Right cardiac atrium (tissue), 5 donors: ENCODE measurements at regions not wholly inside any gene's neighbourhood (a gene's known extent, or its start where the extent isn't known, plus 50 kb on each side); places are given as distances from the start of the nearest gene placed in this dataset.

Experiments
- ATAC-seq, 2 donors: fragments of 200-7000 bp; cut with Tn5 transposase; one replicate each; pipeline versions ENCODE4 v1.8.0 to v1.9.1; 2020; ENCODE audit warnings: moderate library complexity in 2 of 2, mild to moderate bottlenecking in 1 of 2
- DNase-seq, 3 donors: peaks; one replicate each; pipeline ENCODE4 v3.0.0-alpha.2; 2020
- H3K27ac ChIP-seq: one replicate; pipeline ENCODE4 v1.5.1; 2013; ENCODE audit warnings: mild to moderate bottlenecking, low read length, control low read depth, moderate library complexity
- H3K27me3 ChIP-seq: one replicate; pipeline ENCODE4 v1.6.1; 2013; ENCODE audit not compliant: control insufficient read depth, insufficient read depth
- H3K4me1 ChIP-seq: one replicate; pipeline ENCODE4 v1.6.1; 2013; ENCODE audit warnings: low read length; ENCODE audit not compliant: control insufficient read depth, insufficient read depth
- H3K4me3 ChIP-seq: one replicate; pipeline ENCODE4 v1.5.1; 2013; ENCODE audit warnings: low read length, control low read depth
- H3K9me3 ChIP-seq: one replicate; pipeline ENCODE4 v1.6.1; 2013; ENCODE audit warnings: low read length; ENCODE audit not compliant: control insufficient read depth
- WGBS: extraction: QIAGEN DNeasy Blood & Tissue Kit; methylation state at CpG from one replicate; pipeline ENCODE4 v1.1.7; 2013; 5-methylcytosine and 5-hydroxymethylcytosine counted together
- intact Hi-C, 4 donors: fragments of 100-400 bp; cut with DNase I; formaldehyde crosslinking; loops; one replicate each; pipeline versions ENCODE4 v1.11.0 to v1.14.0; 2022 to 2023
- donor health status: healthy with polysubstance abuse.
- donor health status: DM: no; HTN: yes; CAD: no.
- donor health status: DM: no; HTN: no; CAD: no.
- donor health status: DM: no; HTN: yes; CAD: no; lungs with severe emphysema.
- donor health status: DM: yes; HTN: yes; CAD: no.

GRCh38 chr13:88932950-88933349 lies 1261.8 kb downstream of the SLITRK5 start:
- ATAC-seq (no peak), DNase-seq (no peak)
- Histone ChIP-seq H3K9me3 (no peaks in the 10 kb centered on the region), H3K27me3 (no peaks in the 10 kb centered on the region), H3K4me1 (no peaks in the 10 kb centered on the region), H3K27ac (no peak overlapping the region), H3K4me3 (no peak overlapping the region)
- intact Hi-C loops, result no loop called here
- WGBS, result 83% methylated on average over 1 of the region's 1 CpG

- no peaks in the 10 kb centered on the region for H3K27me3 ChIP-seq
- ATAC-seq, result no peak
- no peak overlapping the region for H3K4me3 ChIP-seq
- no peaks in the 10 kb centered on the region for H3K9me3 ChIP-seq
- 81% methylated on average over 3 of the region's 3 CpGs for WGBS
- intact Hi-C loops, result no loop called here
- H3K27ac ChIP-seq, result no peak overlapping the region
- DNase-seq, result no peak
- H3K4me1 ChIP-seq, result no peaks in the 10 kb centered on the region
Observed at GRCh38 chr13:88937384-88937783, 1266.2 kb downstream of the SLITRK5 start.

- H3K9me3 ChIP-seq, result no peaks in the 10 kb centered on the region
- no peaks in the 10 kb centered on the region for H3K4me1 ChIP-seq
- no peak overlapping the region for H3K4me3 ChIP-seq
- H3K27ac ChIP-seq, result no peak overlapping the region
- ATAC-seq (no peak), DNase-seq (no peak)
- WGBS, result 88% methylated on average over 4 of the region's 4 CpGs
- intact Hi-C loops, result no loop called here
- H3K27me3 ChIP-seq, result no peaks in the 10 kb centered on the region
Observed at GRCh38 chr13:88945793-88946192, 1274.6 kb downstream of the SLITRK5 start.

- H3K27me3 ChIP-seq, result no peaks in the 10 kb centered on the region
- no peaks in the 10 kb centered on the region for H3K4me1 ChIP-seq
- H3K9me3 ChIP-seq, result no peaks in the 10 kb centered on the region
- no peak overlapping the region for H3K27ac ChIP-seq
- ATAC-seq, result no peak
- intact Hi-C loops, result no loop called here
- no peak overlapping the region for H3K4me3 ChIP-seq
- DNase-seq, result no peak
- WGBS, result 56% methylated on average over 3 of the region's 3 CpGs
Observed at GRCh38 chr13:88948501-88948900, 1277.3 kb downstream of the SLITRK5 start.

GRCh38 chr13:88958821-88959220 lies 1287.7 kb downstream of the SLITRK5 start:
- no peak for ATAC-seq
- H3K4me1 ChIP-seq, result no peaks in the 10 kb centered on the region
- intact Hi-C loops, result no loop called here
- DNase-seq, result peak in 1 of 3 donors; percentile 21
- H3K4me3 ChIP-seq, result no peak overlapping the region
- H3K27ac ChIP-seq, result no peak overlapping the region
- WGBS, result 28% methylated on average over 2 of the region's 2 CpGs
- no peaks in the 10 kb centered on the region for H3K27me3 ChIP-seq
- no peaks in the 10 kb centered on the region for H3K9me3 ChIP-seq

- 66% methylated on average over 4 of the region's 4 CpGs for WGBS
- no peaks in the 10 kb centered on the region for H3K4me1 ChIP-seq
- H3K27ac ChIP-seq, result no peak overlapping the region
- DNase-seq, result no peak
- no peaks in the 10 kb centered on the region for H3K9me3 ChIP-seq
- H3K4me3 ChIP-seq, result no peak overlapping the region
- ATAC-seq, result no peak
- intact Hi-C loops, result no loop called here
- no peaks in the 10 kb centered on the region for H3K27me3 ChIP-seq
Observed at GRCh38 chr13:88976466-88976865, 1305.3 kb downstream of the SLITRK5 start.

GRCh38 chr13:88978607-88979006 lies 1307.4 kb downstream of the SLITRK5 start:
- ATAC-seq (no peak), DNase-seq (no peak)
- Histone ChIP-seq H3K4me1 (no peaks in the 10 kb centered on the region), H3K27ac (no peak overlapping the region), H3K4me3 (no peak overlapping the region), H3K27me3 (no peaks in the 10 kb centered on the region), H3K9me3 (no peaks in the 10 kb centered on the region)
- 76% methylated on average over 2 of the region's 2 CpGs for WGBS
- intact Hi-C loops, result no loop called here

GRCh38 chr13:88979465-88980175 lies 1308.4 kb downstream of the SLITRK5 start:
- H3K4me3 ChIP-seq, result no peak overlapping the region

GRCh38 chr13:89003656-89004055 lies 1332.5 kb downstream of the SLITRK5 start:
- 70% methylated on average over 2 of the region's 2 CpGs for WGBS
- Histone ChIP-seq H3K27me3 (no peaks in the 10 kb centered on the region), H3K4me3 (no peak overlapping the region), H3K27ac (no peak overlapping the region), H3K9me3 (no peaks in the 10 kb centered on the region), H3K4me1 (no peaks in the 10 kb centered on the region)
- no peak for DNase-seq
- intact Hi-C loops, result no loop called here
- no peak for ATAC-seq

More at GRCh38 chr13:88979465-88980175, 1308.4 kb downstream of the SLITRK5 start:
- intact Hi-C loops, result no loop called here
- H3K9me3 ChIP-seq, result no peaks in the 10 kb centered on the region
- 22% methylated on average over 7 of the region's 7 CpGs for WGBS
- H3K27ac ChIP-seq, result no peak overlapping the region
- H3K4me1 ChIP-seq, result no peaks in the 10 kb centered on the region
- no peaks in the 10 kb centered on the region for H3K27me3 ChIP-seq
- DNase-seq, result peak in 2 of 3 donors; percentile 16 to 26
- peak; percentile 81 to 93 for ATAC-seq

- Histone ChIP-seq H3K4me3 (no peak overlapping the region), H3K9me3 (no peaks in the 10 kb centered on the region), H3K4me1 (no peaks in the 10 kb centered on the region), H3K27ac (no peak overlapping the region), H3K27me3 (no peaks in the 10 kb centered on the region)
- 45% methylated on average over 2 of the region's 2 CpGs for WGBS
- no peak for DNase-seq
- ATAC-seq, result no peak
- intact Hi-C loops, result no loop called here
Observed at GRCh38 chr13:89011615-89012014, 1340.4 kb downstream of the SLITRK5 start.

- ATAC-seq (no peak), DNase-seq (no peak)
- 61% methylated on average over 3 of the region's 3 CpGs for WGBS
- Histone ChIP-seq H3K4me3 (no peak overlapping the region), H3K27ac (no peak overlapping the region), H3K4me1 (no peaks in the 10 kb centered on the region), H3K9me3 (no peaks in the 10 kb centered on the region), H3K27me3 (no peaks in the 10 kb centered on the region)
- intact Hi-C loops, result no loop called here
Observed at GRCh38 chr13:89027694-89028306, 1356.6 kb downstream of the SLITRK5 start.
